Activated T-cell treated with anti-CD3 and anti-CD28 coated beads for 48 hours (primary cell): ENCODE measurements at regions not wholly inside any gene's neighbourhood (a gene's known extent, or its start where the extent isn't known, plus 50 kb on each side); places are given as distances from the start of the nearest gene placed in this dataset.
"Not testable (repeated sequence)": the region's sequence is repeated elsewhere in the genome, so short reads cannot be mapped to it uniquely, and the experiment has no call there.

ENCODE experiments used
- DNase-seq: peaks from one replicate; pipeline ENCODE4 v3.0.0-alpha.2; 2020; ENCODE audit warnings: low read depth

GRCh38 chr5:57396701-57397100 lies 85.9 kb downstream of the ACTBL2 start:
- DNase-seq, result no peak

DNA sequence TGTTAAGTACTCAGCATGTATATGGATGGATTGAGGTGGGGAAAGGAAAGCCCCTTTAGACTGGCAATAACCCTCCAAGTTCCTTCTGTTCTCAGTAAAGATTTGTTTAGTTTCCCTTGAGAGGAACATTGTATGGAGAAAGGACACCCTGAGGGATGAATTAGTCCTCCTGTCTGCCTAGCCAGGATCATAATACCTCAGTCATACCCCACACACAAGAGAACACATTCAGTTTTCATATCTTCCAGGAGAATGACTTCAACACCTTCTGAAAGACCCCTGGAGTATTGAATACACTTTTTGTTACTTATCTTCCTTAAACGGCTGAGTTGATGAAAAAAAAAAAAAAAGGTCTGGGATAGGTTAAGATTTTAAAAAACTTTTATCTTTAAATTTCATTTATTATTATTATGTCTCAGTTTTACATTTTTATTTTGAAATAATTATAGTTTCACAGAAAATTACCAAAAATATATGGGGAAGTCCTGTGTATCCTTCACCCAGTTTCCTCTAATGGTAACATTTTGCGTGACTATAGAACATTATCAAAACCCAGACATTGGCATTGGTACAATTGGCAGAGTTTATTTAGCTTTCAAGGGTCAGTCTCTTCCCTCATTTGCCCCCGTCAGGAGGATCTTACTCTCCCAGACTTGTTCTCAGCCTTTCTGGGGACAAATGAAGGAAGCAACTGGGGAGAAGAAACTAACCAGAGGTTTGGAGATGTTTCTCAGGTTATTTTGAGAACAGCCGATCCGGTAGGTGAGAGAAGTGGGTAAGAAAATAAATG lies 88.0 kb downstream of the ACTBL2 start:
- no peak for DNase-seq

DNA sequence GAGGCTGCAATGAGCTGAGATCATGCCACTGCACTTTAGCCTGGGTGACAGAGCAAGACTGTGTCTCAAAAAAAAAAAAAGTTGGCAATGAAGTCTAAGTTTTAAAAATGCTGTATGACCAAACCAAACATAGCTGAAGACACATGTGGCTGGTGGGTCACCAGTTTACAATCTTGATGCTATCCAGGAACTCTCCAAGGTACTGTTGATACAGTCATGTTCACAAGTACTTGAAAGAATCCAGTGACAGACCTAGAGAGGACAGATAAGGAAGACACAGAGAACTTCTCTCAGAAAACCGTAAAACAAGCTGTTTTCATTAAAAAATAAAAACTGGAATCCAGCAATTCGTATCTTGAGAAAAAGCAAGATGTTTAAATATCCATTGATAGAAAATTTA lies 95.7 kb downstream of the ACTBL2 start:
- DNase-seq, result no peak

DNA sequence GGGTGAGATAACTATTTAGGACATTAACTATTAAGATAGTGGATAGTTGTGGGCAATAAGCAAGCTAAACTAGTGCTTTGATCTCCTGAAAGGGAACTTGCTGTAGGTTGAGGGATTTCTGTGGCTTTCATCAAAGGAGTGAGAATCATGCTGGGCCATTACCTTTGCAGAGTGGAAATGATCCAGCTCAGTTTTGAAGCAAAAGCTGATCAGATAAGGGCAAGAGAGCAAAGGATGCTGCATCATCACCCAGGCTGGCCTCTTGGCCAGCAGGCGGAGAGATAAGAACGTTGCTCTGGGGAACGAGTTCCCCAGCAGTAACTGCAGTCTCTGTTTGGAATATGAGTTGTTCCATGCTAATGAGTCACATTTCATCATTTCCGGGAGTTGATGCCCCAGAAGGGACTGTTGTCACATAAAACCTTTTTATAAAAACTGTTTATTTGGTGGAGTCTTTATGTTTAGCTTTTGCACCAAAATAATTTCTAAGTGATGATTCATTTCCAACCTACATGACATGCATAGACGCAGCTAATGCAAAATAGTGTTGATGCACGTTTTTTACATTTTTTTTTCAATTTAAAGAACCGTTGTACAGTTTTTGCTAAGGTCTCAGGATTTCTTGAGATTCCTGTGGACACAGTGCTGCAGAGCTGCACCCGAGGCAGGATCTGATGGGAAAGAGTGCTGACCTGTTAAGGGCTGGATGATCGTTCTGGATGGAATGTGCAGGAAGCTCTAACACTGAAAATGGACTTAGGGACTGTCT lies 99.3 kb downstream of the ACTBL2 start:
- peak; percentile 46 for DNase-seq

- DNase-seq, result no peak
Measured at GRCh38 chr5:57382655-57383054, 100.0 kb downstream of the ACTBL2 start.

DNA sequence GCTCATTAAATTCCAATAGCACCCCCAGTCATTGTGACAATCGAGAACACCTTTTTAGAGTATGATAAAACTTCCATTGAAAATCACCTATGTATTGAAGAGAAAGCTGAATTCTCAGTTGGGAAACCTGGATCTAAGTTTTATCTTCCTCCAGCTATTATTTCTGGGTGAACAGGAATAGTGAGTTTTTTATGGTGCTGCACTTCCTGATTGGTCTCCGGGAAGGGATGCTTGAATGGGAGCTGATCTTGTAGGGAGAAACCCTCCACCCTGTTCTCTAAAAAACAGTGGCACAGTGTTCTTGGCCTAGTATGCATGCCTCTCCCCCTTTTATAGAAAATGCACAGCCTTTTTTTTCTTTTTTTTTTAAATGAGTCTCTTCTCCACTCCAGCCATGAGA lies 112.2 kb downstream of the ACTBL2 start:
- DNase-seq, result no peak

DNA sequence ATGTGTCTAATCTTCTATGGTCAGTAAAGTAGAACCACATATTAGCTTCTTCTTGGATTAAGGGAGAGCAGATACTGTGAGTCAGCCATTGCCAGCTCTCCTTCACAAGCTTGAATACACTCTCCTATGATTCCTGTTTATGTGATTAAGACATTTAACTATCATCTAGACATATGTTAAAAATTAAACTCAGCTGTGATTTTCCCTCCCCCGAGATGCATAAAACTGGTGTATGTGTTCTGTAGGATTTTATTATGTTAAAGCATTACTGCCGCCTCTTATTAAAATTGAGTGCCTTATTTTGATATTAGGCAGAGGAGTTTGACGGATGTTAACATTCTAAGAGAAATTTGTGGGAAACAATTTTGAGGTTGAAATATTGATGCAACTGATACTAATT lies 114.6 kb downstream of the ACTBL2 start:
- no peak for DNase-seq

DNA sequence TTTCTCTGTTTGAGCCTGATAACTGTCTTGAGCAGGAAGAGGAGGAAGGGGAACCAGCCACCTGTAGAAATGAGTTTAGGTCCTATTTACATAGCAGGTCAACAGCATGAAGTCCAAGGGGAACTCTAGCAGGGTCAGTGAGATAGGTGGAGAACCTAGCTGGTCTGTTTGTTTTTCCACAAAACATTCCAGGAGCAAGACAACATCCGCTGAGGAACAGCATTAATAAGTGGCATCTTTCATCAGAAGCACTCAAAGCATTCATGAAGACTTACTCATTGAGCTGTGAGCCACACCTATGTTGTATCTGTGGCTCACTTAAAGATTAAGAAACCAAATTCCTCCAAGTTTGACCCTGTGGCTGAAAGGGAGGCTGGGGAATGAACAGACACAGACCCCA lies 115.9 kb downstream of the ACTBL2 start:
- DNase-seq, result no peak

DNA sequence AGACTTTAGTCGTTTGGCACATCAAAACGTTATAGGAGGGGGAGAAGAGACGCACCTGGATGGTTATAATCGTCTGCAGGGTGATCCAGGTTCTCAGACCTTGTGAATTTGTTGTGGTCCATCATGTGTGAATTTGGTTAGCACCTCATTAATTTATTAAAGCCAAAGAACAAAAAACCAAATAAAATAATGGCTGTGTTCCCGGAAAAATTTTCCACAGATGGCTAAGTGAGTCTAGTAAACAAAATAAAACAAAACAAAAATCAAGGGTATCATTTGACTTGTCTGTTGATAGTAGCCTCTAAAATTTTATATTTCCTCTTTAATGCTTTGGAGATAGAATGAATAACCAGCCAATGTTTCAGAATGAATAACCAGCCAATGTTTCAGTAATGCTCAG lies 119.7 kb downstream of the ACTBL2 start:
- DNase-seq, result no peak

DNA sequence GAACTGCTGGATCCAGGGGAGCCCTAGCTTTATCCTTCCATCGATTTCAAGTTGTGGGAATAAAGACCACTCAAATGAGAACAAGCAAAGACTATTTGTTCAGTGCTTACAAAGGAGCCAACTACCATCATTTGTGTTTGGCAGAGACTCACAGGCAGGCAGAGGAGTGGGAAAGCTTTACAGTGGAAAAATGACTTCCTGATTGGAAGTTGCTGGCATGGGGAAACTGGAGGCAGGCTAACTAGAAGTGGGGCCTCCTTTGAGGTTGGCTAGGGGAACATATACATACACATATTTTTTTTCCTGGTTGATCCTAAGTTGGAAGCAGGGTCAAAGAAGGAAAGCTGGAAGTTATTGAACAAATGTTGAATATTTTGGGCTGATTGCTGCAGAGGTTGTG lies 121.7 kb downstream of the ACTBL2 start:
- no peak for DNase-seq

- no peak for DNase-seq
Measured at GRCh38 chr5:57358796-57359592, 123.6 kb downstream of the ACTBL2 start.

DNA sequence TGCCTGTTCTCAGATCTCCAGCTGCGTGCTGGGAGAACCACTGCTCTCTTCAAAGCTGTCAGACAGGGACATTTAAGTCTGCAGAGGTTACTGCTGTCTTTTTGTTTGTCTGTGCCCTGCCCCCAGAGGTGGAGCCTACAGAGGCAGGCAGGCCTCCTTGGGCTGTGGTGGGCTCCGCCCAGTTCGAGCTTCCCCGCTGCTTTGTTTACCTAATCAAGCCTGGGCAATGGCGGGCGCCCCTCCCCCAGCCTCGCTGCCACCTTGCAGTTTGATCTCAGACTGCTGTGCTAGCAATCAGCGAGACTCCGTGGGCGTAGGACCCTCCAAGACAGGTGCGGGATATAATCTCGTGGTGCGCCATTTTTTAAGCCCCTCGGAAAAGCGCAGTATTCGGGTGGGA lies 125.8 kb downstream of the ACTBL2 start:
- not testable (repeated sequence) for DNase-seq

- DNase-seq, result no peak
Measured at GRCh38 chr5:57349214-57349613, 133.4 kb downstream of the ACTBL2 start.

DNA sequence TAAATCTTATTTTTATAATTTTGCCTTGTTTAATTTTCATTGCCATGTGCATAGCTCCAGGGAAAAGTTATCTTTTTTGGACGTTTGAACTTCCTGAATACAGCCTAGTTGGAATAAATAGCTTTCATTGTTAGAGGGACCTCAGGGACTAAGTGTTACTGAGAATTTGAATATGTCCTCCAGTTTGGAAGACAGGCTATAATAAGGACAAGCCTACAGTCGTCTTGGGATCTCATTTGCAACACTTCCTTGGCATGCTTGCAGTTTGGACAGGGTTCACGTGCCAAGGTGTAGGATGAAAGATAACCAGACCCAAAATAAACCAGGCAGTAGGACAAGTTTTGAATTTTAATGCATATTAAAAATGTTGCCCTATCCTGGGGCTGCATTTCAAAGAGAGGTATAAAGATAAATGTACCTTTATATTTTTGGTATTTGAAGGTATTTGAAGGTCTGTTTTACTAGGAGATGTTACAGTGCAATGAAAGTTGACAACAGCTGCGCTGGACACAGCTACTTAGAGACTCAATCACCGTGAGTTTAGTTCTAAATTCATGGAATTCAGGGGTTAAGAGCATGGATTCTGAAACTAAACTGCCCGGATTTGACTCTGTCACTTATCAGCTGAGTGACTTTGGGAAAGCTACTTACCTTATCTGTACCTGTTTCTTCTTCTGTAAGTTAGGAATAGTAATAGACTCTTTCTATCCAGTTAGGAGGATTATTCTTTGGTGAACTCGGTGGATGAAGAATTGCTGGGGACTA lies 134.1 kb downstream of the ACTBL2 start:
- DNase-seq, result no peak

DNA sequence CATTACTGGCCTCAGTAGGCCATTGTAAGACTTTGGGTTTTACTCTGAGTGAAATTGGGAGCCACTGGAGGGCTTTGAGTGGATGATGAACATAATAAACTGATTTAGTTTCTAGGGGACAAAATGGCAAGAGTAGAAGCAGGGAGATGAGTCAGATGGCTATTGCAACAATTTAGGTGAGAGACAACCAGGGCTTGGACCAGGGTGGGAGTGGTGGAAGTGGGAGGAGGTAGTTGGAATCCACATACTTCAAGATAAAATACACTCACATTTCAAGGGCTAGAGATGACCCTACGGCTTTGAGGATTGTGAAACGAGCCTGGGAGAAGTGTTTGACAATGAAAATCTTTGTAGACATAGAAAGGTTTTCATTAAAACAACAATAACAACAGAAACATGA lies 136.3 kb downstream of the ACTBL2 start:
- no peak for DNase-seq

- DNase-seq, result no peak
Measured at GRCh38 chr5:57341380-57341979, 141.1 kb downstream of the ACTBL2 start.

- no peak for DNase-seq
Measured at GRCh38 chr5:57340681-57341080, 141.9 kb downstream of the ACTBL2 start.

GRCh38 chr5:57339521-57339920 lies 143.1 kb downstream of the ACTBL2 start:
- DNase-seq, result no peak

GRCh38 chr5:57338868-57339340 lies 143.7 kb downstream of the ACTBL2 start:
- DNase-seq, result no peak

DNA sequence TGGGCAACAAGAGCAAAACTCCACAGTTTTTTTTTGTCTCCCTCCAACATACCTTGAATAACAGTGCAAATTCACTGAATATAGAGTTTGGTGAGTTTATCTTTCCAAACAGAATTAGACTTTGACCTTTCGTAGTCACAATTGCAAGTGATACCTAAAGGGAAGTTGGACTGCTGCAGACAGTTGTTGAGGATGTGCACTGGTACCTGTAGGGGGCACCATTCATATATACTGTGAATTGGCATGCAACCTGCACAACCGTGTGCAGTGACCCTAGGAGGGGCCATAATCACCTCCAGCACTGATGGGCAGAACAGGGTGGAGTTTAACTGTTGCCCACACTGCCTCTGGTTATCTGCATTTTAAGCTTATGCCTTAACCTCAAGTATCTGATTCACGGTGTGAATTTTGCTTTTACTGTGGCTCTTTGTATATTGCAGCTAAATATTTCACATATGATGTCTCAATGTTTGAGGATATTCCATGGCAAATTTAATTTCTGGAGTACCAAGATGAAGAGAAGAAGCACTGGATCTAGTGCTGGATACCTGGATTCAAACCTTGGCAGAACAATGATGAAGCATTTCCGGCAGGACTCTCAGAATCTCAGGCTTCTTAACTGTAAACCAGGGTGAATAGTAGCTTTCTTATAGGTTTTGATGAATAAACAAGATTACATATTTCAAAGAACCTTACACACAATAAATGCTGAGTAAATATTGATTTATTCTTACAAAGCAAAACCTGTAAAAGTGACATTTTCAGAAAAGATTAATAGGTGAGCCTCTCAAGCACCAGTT lies 144.3 kb downstream of the ACTBL2 start:
- no peak for DNase-seq
